ENCODE measurements at regions not wholly inside any gene's neighbourhood (a gene's known extent, or its start where the extent isn't known, plus 50 kb on each side); places are given as distances from the start of the nearest gene placed in this dataset.
A peak's percentile ranks its signal among the peaks of the same experiment; 100 is the strongest.
"Not testable (repeated sequence)": the region's sequence is repeated elsewhere in the genome, so short reads cannot be mapped to it uniquely, and the experiment has no call there.

- DNase-seq = no peak
Observed at GRCh38 chr2:185526161-185526560, 212.4 kb upstream of the FSIP2 start.

- no peak for DNase-seq
Observed at GRCh38 chr2:185531721-185532120, 206.9 kb upstream of the FSIP2 start.

GRCh38 chr2:185537689-185538088, 200.9 kb upstream of the FSIP2 start:
- no peak for DNase-seq

- DNase-seq = no peak
Observed at GRCh38 chr2:185567196-185567595, 171.4 kb upstream of the FSIP2 start.

- no peak for DNase-seq
Observed at GRCh38 chr2:185567940-185568339, 170.7 kb upstream of the FSIP2 start.

- peak; percentile 94 for DNase-seq
Observed at GRCh38 chr2:185578322-185578721, 160.3 kb upstream of the FSIP2 start.

GRCh38 chr2:185583058-185583816, 155.4 kb upstream of the FSIP2 start:
- DNase-seq = no peak

- DNase-seq = not testable (repeated sequence)
Observed at GRCh38 chr2:185585165-185585564, 153.4 kb upstream of the FSIP2 start.

GRCh38 chr2:185591276-185591675, 147.3 kb upstream of the FSIP2 start:
- not testable (repeated sequence) for DNase-seq

- DNase-seq = no peak
Observed at GRCh38 chr2:185607945-185608344, 130.7 kb upstream of the FSIP2 start.

GRCh38 chr2:185608799-185609198, 129.8 kb upstream of the FSIP2 start:
- DNase-seq = peak; percentile 18

GRCh38 chr2:185610301-185610700, 128.3 kb upstream of the FSIP2 start:
- DNase-seq = no peak

- no peak for DNase-seq
Observed at GRCh38 chr2:185618625-185619024, 120.0 kb upstream of the FSIP2 start.

GRCh38 chr2:185625604-185626003, 113.0 kb upstream of the FSIP2 start:
- DNase-seq = no peak

- DNase-seq = no peak
Observed at GRCh38 chr2:185628985-185629384, 109.6 kb upstream of the FSIP2 start.

- no peak for DNase-seq
Observed at GRCh38 chr2:185633621-185634020, 105.0 kb upstream of the FSIP2 start.

GRCh38 chr2:185638771-185639170, 99.8 kb upstream of the FSIP2 start:
- no peak for DNase-seq

GRCh38 chr2:185640588-185640987, 98.0 kb upstream of the FSIP2 start:
- no peak for DNase-seq

GRCh38 chr2:185643434-185643833, 95.2 kb upstream of the FSIP2 start:
- DNase-seq = no peak

GRCh38 chr2:185644828-185645227, 93.8 kb upstream of the FSIP2 start:
- peak; percentile 55 for DNase-seq

- DNase-seq = no peak
Observed at GRCh38 chr2:185645529-185645928, 93.1 kb upstream of the FSIP2 start.

- DNase-seq = no peak
Observed at GRCh38 chr2:185658750-185659149, 79.9 kb upstream of the FSIP2 start.

- no peak for DNase-seq
Observed at GRCh38 chr2:185663811-185664210, 74.8 kb upstream of the FSIP2 start.

GRCh38 chr2:185664384-185664783, 74.2 kb upstream of the FSIP2 start:
- no peak for DNase-seq

GRCh38 chr2:185665251-185665814, 73.3 kb upstream of the FSIP2 start:
- no peak for DNase-seq
